Kidney epithelial cell (primary cell): ENCODE measurements at regions not wholly inside any gene's neighbourhood (a gene's known extent, or its start where the extent isn't known, plus 50 kb on each side); places are given as distances from the start of the nearest gene placed in this dataset.

ENCODE experiments used
- DNase-seq: peaks from one replicate; pipeline ENCODE4 v3.0.0-alpha.2; 2010; ENCODE audit warnings: low read depth
- H3K27me3 ChIP-seq: 2 replicates; pipeline ENCODE4 v1.6.0; 2011; ENCODE audit warnings: low read length; ENCODE audit not compliant: control insufficient read depth, insufficient read depth
- H3K36me3 ChIP-seq: 2 replicates; pipeline ENCODE4 v1.5.1; 2011; ENCODE audit warnings: low read length; ENCODE audit not compliant: control insufficient read depth, insufficient read depth
- H3K4me3 ChIP-seq: 2 replicates; pipeline ENCODE4 v1.5.1; 2011; ENCODE audit warnings: low read depth, mild to moderate bottlenecking, control low read depth, low read length
- CTCF ChIP-seq: IDR thresholded peaks from 2 replicates; pipeline ENCODE4 v1.5.1; 2011; ENCODE audit warnings: mild to moderate bottlenecking, moderate library complexity, low read length, control low read depth, inconsistent platforms; ENCODE audit not compliant: insufficient read depth, poor library complexity, severe bottlenecking

- H3K27me3 ChIP-seq, result no peaks in the 10 kb centered on the region
- no peak overlapping the region for H3K4me3 ChIP-seq
- no peak for TF ChIP-seq CTCF
- H3K36me3 ChIP-seq, result no peaks in the 10 kb centered on the region
- no peak for DNase-seq
Observed at GRCh38 chr3:139217633-139218032, 126.2 kb upstream of the MRPS22 start.

GRCh38 chr3:139218046-139218445 is 125.8 kb upstream of the MRPS22 start:
- Histone ChIP-seq H3K4me3 (no peak overlapping the region), H3K36me3 (no peaks in the 10 kb centered on the region), H3K27me3 (no peaks in the 10 kb centered on the region)
- no peak for TF ChIP-seq CTCF
- no peak for DNase-seq

GRCh38 chr3:139219463-139219862 is 124.4 kb upstream of the MRPS22 start:
- no peak overlapping the region for H3K4me3 ChIP-seq
- no peaks in the 10 kb centered on the region for H3K27me3 ChIP-seq
- no peaks in the 10 kb centered on the region for H3K36me3 ChIP-seq
- TF ChIP-seq CTCF, result no peak
- no peak for DNase-seq

GRCh38 chr3:139222100-139222657 is 121.6 kb upstream of the MRPS22 start:
- H3K27me3 ChIP-seq, result no peaks in the 10 kb centered on the region
- no peak for TF ChIP-seq CTCF
- H3K36me3 ChIP-seq, result no peaks in the 10 kb centered on the region
- no peak overlapping the region for H3K4me3 ChIP-seq
- no peak for DNase-seq

GRCh38 chr3:139225548-139225947 is 118.3 kb upstream of the MRPS22 start:
- no peak for DNase-seq
- TF ChIP-seq CTCF, result no peak
- H3K27me3 ChIP-seq, result no peaks in the 10 kb centered on the region
- no peaks in the 10 kb centered on the region for H3K36me3 ChIP-seq
- no peak overlapping the region for H3K4me3 ChIP-seq

- Histone ChIP-seq H3K4me3 (no peak overlapping the region), H3K27me3 (no peaks in the 10 kb centered on the region), H3K36me3 (no peaks in the 10 kb centered on the region)
- TF ChIP-seq CTCF, result no peak
- no peak for DNase-seq
Observed at GRCh38 chr3:139226731-139227130, 117.1 kb upstream of the MRPS22 start.
